GM18499 (cell line): ENCODE measurements at regions not wholly inside any gene's neighbourhood (a gene's known extent, or its start where the extent isn't known, plus 50 kb on each side); places are given as distances from the start of the nearest gene placed in this dataset.
"Not testable (repeated sequence)": the region's sequence is repeated elsewhere in the genome, so short reads cannot be mapped to it uniquely, and the experiment has no call there.

Source experiments
- ATAC-seq: cut with Tn5 transposase; IDR thresholded peaks from one replicate; pipeline ENCODE4 v1.9.1; 2021; ENCODE audit warnings: moderate number of reproducible peaks; ENCODE audit not compliant: insufficient read depth, unreplicated experiment

DNA sequence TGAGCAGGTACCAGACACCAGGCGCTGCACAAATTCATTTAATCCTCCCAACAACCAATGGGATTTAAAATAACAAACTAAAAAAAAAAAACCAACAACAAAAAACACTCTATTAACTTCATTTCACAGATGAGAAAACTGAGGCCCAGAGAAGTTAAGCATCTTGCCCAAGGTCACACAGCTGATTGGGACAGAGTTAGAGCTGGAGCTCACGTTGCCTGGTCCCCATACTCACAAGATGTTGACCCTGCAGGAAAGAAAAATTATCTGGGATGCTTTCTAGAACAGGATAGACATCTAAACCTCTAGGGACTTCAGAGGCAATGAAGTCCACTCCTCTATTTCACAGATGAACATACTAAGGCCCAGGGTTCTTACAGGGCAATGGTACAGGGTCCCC, 175.3 kb downstream of the PSMG1 start:
- no peak for ATAC-seq

DNA sequence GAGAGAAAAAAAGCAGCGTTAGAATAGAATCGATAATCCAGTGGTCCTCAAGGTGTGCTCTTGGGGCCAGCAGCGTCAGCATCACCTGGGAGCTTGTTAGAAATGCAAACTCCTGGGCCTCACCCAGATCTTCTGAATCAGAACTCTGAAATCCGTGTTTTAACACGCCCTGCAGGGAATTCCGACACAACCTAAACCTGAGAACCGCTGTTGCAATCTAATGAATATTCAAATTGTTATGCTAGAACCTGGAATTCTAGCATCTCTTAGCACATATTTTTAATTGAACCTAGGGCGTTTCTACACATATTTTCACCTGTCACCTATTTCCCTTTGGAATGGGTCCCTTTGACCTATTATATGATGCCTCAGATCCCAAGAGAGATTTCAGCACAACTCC, 175.7 kb downstream of the PSMG1 start:
- ATAC-seq: no peak

DNA sequence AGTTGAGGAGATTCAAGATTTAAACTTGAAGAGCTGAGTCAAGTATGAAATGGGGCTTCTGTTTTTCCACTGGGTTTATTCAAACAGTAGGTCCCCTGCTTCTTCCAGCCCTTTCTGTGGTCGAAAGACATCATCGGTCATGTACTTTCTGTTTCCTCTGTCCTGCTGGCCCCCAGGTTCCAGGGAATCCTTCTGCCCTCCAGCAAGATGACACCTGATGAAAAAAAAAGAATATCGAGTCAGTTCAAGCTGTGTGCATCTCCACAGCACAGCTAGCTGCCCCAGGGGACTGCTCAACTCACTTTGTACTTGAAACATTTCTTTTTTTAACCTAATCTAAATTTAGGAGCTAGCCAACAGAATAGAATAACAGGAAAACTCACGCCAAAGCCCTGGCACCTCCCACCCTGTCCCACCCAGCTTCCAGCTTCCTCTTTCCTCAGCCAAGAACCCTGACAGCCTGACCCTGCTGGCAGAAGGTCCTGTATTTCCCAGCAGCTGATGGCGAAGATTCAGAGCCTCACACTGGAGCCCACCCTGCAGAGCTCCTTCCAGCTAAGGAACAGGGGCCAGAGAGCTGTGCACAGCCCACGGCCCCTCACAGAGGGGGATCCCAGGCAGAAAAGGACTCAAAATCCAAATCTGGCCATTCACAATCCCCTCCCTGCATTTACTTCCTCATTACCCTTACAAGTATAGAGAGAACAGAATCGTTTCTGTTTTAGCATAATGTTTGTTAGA, 176.5 kb downstream of the PSMG1 start:
- ATAC-seq: no peak

DNA sequence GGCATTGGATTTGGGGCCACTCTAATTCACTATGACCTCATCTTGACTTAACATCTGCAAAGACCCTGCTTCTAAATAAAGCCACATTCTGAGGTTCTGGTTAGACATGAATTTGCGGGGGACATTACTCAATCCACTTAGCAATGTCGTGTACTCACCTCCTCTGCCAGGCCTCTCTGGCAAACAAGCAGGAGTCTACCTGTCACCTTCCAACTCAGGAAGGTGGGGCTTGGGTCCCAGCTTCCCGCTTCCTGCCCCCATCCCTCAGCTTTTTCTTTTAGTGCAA, 177.8 kb downstream of the PSMG1 start:
- ATAC-seq: no peak

DNA sequence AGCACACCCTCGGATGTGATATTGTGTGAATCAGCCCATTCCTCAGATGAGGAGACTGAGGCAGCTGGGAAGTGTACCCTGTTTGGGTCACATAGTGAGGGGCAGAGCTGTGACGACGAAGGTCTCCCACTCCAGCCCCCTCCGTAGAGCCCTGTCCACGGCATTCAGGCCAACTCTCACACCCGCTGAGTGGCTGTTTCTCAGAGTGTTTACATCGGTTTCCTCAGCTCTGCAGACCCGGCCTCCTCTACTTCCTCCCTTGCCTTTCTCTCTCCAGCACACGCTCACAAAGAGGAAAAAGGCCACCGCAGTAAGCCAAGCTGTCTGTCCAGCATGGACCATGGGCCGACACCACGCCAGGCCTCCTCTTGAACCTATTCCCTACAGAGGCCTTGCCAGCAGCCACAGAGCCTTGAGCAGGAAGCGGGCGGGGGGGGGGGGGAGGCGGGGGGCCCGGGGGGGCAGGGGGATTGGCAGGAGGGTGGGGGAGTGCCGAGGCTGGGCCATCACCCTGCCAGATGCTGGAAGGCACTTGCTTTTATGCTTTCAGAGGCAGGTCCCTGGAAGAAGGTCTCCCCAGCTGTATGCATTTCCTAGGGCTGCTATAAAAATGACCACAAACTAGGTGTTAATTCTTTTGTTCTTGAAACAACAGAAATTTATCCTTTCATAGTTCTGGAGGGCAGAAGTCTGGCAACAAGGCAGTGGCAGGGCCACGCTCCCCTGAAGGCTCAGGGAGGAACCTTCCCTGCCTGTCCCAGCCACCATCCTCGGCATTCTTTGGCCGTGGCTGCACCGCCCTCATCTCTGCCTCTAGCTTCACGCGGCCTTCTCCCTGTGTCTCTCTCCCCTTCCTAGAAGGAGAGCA, 178.4 kb downstream of the PSMG1 start:
- ATAC-seq: no peak

DNA sequence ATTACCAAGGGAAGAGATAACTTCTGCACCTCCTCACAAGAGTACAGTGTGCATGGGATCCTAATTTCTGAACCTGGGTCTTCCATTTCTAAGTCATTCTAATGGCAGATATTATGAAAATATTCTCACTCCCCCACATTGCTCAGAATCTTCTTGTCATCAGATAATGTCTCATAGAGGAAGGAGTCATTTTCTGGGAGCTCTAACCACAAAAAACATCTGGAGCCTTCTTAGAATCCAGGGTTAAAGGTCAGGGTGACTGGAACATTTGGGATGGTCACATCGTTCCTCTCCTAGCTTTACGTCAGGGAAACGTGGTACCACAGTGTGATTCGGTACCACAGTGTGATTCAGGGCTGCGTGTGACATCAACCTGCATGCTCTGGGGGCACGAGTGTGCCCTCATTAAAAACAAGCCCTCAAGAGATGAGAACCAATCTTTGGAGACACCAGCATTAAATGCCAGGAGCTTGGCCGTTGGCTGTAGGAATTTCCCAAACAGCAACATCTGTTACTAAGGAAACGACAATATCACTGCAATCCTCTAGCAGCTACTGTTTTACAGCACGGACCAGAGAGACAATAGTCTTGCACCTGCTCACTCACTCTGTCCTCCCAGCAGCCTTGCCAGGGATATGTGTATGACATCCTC, 179.1 kb downstream of the PSMG1 start:
- ATAC-seq: no peak

DNA sequence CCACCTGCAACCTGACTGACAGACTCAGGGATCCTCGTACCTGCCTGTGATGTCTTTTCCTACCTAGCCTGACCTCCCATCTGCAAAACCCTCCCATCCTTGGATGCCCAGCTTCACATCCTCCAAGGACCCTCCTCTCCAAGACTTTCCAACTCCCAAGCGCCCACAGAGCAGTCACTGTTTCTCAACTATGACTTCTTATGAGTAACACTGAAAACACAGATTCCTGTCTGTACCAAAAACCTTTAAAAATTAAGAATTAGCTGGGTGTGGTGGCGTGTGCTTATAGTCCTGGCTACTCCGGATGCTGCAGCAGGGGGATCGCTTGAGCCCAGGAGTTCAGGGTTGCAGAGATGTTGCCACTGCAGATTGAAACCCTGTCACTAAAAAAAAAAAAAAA, 181.9 kb downstream of the PSMG1 start:
- ATAC-seq: no peak

DNA sequence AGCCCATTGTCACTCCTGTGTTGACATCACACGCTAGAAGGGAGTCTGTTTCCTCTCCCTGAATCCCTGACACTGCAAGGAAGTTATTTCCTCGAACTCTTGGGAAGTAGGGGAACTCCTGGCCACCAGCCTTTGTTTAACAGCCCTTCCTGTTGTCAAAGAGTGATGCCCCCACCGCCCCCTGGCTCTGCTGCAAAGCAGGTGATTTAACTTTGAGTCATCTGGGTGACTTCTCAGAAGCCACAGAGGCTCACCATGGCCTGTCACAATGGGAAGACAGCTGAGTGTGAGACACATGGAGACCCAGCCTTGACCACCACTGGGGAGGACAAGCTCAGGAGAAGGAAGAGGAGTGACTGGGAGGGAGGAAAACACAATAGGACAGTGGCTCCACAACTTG, 182.8 kb downstream of the PSMG1 start:
- no peak for ATAC-seq

DNA sequence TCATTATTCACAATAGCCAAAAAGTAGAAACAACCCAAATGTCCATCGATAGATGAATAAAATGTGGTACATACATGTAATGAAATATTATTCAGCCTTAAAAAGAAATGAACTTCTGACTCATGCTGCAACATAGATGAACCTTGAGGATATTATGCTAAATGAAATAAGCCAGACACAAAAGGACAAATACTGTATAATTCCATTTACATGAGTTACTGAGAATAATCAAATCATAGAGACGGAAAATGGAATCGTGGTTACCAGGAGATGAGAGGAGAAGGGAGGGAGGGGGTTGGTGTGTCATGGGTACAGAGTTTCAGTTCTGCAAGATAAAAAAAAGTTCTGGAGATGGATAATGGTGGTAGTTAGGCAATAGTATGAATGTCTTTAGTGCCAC, 184.1 kb downstream of the PSMG1 start:
- ATAC-seq: no peak

DNA sequence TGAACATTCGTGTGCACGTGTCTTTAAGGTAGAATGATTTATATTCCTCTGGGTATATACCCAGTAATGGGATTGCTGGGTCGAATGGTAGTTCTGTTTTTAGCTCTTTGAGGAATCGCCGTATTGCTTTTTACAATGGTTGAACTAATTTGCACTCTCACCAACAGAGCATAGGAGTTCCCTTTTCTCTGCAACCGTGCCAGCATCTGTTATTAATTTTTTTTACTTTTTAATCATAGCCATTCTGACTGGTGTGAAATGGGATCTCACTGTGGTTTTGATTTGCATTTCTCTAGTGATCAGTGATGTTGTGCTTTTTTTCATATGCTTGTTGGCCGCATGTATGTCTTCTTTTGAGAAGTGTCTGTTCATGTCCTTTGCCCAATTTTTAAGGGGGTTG, 185.0 kb downstream of the PSMG1 start:
- ATAC-seq: not testable (repeated sequence)

DNA sequence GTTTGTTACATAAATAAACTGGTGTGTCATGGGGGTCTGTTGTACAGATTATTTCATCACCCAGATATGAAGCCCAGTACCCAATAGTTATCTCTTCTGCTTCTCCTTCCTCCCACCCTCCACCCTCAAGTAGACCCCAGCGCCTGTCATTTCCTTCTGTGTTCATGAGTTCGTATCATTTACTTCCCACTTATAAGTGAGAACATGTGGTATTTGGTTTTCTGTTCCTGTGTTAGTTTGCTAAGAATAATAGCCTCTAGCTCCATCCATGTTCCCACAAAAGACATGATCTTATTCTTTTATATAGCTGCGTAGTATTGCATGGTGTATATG, 185.4 kb downstream of the PSMG1 start:
- ATAC-seq: not testable (repeated sequence)

DNA sequence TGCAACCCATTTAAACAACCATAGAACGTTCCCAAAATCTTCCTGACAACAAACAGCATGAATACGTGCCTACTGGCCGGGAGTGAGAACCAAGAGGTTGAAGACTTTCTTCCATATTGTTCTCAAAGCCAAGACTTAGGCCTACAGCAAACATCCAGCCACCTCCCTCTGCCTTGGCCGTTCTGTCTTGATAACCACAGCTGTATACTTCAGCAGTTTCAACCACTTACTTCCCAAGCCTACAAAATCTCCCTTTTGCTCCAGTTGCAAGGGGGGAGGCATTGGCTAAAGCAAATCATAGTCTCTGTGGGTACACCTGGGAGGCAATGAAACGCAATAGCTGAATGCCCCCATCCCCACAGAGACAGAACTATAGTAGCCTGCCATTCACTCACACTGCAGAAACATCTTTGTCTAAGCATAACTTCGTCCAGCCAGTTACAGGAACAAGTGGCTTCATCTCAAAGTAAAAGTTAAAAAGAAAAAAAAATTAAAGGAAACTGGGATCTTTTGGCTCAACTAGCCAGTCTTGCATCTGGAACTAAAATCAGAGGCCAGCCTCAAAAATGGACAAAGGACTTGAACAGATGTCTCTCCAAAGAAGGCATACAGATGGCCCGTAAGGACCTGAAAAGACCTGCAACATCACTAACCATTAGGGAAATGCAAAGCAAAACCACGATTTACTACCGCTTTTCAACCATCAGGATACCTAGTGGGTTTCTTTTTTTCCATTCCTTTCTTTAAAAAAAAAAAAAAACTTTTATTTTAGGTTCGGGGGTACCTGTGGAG, 186.0 kb downstream of the PSMG1 start:
- ATAC-seq: no peak

DNA sequence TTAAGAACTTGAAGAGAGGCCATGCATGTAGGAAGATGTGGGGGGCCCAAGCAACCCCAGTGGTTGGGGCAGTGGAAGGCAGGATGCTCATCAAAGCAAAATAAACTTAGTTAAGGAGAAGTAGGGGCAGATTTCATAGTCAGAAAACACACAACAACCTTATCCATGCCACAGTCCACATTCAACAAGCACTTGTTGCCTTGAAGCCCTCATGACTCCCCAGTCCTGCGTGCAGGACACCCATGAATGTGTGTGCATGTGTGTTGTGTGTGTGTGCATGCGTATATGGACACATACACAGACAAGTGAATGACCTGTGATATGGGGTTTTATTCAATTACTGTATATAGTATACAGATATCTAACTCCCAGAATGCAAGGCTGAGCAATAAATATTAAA, 186.9 kb downstream of the PSMG1 start:
- ATAC-seq: no peak

DNA sequence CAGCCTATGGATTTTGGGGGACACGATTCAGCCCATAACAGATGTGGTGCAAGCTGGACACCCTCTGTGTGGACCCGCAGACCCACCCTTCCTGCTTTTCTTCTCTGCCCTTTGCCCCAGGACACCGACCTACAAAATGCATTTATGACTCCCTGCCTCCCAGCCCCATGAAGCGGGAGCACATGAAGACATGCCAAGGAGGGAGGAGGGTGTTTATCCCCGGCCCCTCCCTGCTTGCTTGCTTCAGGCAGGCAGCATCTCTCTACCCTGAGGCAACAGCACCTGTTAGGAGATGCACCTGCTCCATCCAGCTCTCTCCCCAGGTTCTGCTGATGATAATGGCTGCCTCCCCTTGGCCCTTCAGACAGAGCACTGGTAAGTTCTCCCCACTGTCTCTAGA, 187.5 kb downstream of the PSMG1 start:
- no peak for ATAC-seq

DNA sequence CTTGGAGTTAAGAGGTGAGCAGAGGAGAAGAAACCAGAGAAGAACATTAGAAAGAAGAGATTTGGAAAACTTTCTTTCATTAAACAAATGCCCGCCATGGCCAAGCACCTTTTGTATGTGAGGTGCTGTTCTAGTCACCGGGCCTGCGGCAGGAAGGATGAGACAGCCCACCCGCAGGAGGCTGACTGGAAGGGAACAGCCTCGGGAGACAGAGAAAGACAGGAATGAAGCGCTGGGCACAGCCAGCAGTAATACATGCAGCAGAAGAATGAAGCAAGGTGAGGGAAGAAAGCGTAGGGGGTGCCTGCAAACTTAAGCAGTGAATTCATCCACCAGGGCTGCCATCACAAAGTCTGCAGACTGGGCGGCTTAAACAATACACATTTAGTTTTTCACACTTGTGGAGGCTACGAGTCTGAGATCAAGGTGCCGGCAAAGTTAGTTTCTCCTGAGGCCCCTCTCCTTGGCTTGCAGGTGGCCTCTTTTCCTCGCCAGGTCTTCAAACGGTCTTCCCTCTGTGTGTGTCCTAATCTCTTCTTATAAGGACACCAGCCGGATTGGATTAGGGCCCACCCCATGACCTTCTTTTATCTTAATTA, 188.1 kb downstream of the PSMG1 start:
- ATAC-seq: no peak

DNA sequence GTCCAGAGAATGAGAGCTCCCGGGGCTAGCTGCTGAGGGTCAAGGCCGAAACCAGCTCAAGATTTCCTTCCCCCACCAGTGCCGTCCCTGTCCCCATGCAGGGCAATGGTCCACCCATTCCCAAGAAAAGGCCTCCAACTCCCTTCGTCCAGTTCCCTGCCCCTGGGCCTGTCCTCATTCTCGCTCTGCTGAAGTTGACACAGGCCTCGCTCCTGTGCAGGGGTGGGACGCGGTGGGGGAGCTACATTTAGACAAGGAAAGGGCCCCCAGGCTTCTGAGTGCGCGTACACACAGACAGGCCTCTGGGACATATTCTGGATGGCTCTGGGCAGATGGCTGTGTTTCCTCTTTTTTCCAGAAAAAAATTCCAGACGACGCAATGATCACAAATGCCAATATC, 188.3 kb downstream of the ETS2 start:
- ATAC-seq: no peak

DNA sequence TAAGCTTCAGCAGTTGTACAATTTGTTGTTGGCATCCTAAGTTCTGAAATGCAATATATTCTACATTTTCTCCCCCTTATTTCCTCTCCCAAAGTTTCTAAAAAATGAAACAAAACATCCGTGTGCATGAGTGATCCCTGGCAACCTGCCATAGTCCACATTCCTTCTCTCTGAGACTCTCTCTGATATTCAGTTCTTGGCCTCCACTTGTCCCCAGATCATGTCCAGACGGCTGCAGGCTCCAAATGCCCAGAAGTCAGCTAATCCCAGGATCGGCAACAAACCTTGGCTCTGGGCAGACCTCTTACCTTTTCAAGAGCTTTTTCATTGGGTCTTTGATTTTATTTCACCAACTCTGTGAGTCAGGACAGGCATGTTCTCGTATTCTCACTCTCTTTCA, 187.8 kb downstream of the ETS2 start:
- ATAC-seq: no peak

DNA sequence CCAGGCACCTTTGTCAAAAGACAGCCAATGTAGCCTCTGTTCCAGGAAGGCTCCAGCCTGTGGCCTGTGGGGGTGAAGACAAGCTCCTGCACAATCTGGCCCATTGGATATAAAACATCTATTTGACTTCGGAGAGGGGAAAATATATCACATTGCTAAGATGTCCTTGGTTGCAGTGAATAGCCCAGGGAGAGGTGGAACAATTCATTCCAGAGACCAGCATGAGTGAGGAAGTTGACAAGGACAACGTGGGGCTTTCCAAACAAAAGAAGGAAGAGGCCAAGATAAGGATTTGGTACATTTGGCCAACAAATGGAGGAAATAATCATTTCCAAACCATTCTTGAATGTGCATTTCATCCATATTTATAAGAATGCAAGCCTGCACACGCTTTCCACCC, 187.0 kb downstream of the ETS2 start:
- no peak for ATAC-seq

DNA sequence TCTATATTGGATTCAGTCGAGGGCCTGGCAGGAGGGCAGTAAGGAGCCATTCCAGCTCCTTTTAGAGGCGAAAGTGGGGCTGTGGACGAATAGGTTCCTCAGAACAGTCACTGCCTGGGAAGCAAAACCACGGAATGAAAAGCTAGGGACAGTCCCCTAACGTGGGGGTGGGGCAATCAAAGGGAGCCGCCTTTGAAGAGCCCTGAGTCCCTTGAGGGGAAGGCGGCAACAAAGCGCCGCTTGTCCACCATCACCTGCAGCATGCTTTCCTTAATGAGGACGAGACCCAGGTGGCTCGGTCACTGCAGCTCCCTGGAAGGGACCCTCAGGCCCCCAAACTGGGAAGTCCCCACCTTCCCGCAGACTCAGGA, 184.7 kb downstream of the ETS2 start:
- ATAC-seq: no peak

DNA sequence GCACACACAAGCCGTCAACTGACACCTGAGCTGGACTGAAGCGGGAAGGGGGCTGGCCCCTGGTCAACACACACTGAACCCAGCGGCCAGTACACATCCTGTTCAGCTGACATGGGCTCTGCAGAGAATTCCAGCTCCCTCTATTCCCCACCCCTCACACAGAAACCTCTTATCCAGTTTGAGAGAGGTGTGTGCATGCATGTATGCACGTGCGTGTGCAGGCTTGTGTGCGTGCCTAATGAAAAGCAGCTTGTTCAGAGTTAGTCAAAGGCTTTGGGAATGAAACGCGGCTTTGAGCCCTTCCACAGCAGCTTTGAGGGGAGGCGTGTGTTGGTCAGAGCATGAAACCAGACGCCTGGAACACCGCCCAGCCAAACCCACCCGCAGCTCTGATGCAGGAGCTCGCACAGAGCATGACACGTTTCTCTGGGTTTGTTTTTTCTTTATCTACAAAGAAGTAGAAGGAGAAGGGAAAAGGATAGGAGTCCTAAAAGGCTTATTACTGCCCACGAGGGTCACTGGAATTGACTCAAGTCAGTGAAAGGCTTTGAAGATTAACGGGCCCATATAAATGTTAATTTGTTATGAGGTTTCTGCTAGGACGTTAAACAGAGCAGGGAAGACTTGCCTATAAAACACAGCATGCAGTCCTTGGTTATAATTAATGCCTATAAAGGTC, 184.2 kb downstream of the ETS2 start:
- ATAC-seq: no peak
